OCI-M1 (cell line): ENCODE measurements at regions not wholly inside any gene's neighbourhood (a gene's known extent, or its start where the extent isn't known, plus 50 kb on each side); places are given as distances from the start of the nearest gene placed in this dataset.

Experiments
- DNase-seq: peaks from one replicate; lab custom pipeline; 2025; lab: John Stamatoyannopoulos, UW

GRCh38 chr12:63250486-63250885 is 99.5 kb upstream of the AVPR1A start:
- DNase-seq = no peak

GRCh38 chr12:63238892-63239291 is 87.9 kb upstream of the AVPR1A start:
- DNase-seq = no peak

GRCh38 chr12:63232896-63233295 is 81.9 kb upstream of the AVPR1A start:
- no peak for DNase-seq

GRCh38 chr12:63228853-63229252 is 77.9 kb upstream of the AVPR1A start:
- DNase-seq = no peak

GRCh38 chr12:63226792-63227463 is 75.9 kb upstream of the AVPR1A start:
- DNase-seq = no peak

GRCh38 chr12:63224396-63224795 is 73.4 kb upstream of the AVPR1A start:
- peak; percentile 50 for DNase-seq

- DNase-seq = no peak
These were observed 72.1 kb upstream of the AVPR1A start for GRCh38 chr12:63223128-63223527.

GRCh38 chr12:63222582-63222981 is 71.6 kb upstream of the AVPR1A start:
- DNase-seq = no peak

- no peak for DNase-seq
These were observed 69.9 kb upstream of the AVPR1A start for GRCh38 chr12:63220921-63221320.

- no peak for DNase-seq
These were observed 61.3 kb upstream of the AVPR1A start for GRCh38 chr12:63212316-63212715.

- no peak for DNase-seq
These were observed 58.0 kb upstream of the AVPR1A start for GRCh38 chr12:63208956-63209355.

- peak; percentile 46 for DNase-seq
These were observed 55.9 kb upstream of the AVPR1A start for GRCh38 chr12:63206909-63207308.

- DNase-seq = no peak
These were observed 55.5 kb upstream of the AVPR1A start for GRCh38 chr12:63206494-63206893.
